ENCODE measurements at regions not wholly inside any gene's neighbourhood (a gene's known extent, or its start where the extent isn't known, plus 50 kb on each side); places are given as distances from the start of the nearest gene placed in this dataset.
"Not testable (repeated sequence)": the region's sequence is repeated elsewhere in the genome, so short reads cannot be mapped to it uniquely, and the experiment has no call there.

- Histone ChIP-seq H3K4me3 (replicated peaks; ENCODE audit: low read depth, low read length) (no peak overlapping the region), H3K36me3 (ENCODE audit: control insufficient read depth, insufficient read depth, low read length) (no peaks in the 10 kb centered on the region), H3K27me3 (replicated peaks; ENCODE audit: control insufficient read depth, insufficient read depth, low read length) (no peaks in the 10 kb centered on the region)
- DNase-seq (ENCODE audit: extremely low read depth, insufficient read length) = no peak
- TF ChIP-seq, protein P1, sequence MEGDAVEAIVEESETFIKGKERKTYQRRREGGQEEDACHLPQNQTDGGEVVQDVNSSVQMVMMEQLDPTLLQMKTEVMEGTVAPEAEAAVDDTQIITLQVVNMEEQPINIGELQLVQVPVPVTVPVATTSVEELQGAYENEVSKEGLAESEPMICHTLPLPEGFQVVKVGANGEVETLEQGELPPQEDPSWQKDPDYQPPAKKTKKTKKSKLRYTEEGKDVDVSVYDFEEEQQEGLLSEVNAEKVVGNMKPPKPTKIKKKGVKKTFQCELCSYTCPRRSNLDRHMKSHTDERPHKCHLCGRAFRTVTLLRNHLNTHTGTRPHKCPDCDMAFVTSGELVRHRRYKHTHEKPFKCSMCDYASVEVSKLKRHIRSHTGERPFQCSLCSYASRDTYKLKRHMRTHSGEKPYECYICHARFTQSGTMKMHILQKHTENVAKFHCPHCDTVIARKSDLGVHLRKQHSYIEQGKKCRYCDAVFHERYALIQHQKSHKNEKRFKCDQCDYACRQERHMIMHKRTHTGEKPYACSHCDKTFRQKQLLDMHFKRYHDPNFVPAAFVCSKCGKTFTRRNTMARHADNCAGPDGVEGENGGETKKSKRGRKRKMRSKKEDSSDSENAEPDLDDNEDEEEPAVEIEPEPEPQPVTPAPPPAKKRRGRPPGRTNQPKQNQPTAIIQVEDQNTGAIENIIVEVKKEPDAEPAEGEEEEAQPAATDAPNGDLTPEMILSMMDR (IDR thresholded peaks at IDR 0.05; ENCODE audit: insufficient read depth, low read length, poor library complexity, severe bottlenecking) = no peak
Observed at GRCh38 chr7:91491868-91492267, 227.6 kb downstream of the FZD1 start.

GRCh38 chr7:91492317-91492716, 228.1 kb downstream of the FZD1 start:
- no peaks in the 10 kb centered on the region for H3K27me3 ChIP-seq (replicated peaks; ENCODE audit: control insufficient read depth, insufficient read depth, low read length)
- no peak for DNase-seq (ENCODE audit: extremely low read depth, insufficient read length)
- no peaks in the 10 kb centered on the region for H3K36me3 ChIP-seq (ENCODE audit: control insufficient read depth, insufficient read depth, low read length)
- TF ChIP-seq, protein P1 (IDR thresholded peaks at IDR 0.05; ENCODE audit: insufficient read depth, low read length, poor library complexity, severe bottlenecking) = no peak
- no peak overlapping the region for H3K4me3 ChIP-seq (replicated peaks; ENCODE audit: low read depth, low read length)

DNA sequence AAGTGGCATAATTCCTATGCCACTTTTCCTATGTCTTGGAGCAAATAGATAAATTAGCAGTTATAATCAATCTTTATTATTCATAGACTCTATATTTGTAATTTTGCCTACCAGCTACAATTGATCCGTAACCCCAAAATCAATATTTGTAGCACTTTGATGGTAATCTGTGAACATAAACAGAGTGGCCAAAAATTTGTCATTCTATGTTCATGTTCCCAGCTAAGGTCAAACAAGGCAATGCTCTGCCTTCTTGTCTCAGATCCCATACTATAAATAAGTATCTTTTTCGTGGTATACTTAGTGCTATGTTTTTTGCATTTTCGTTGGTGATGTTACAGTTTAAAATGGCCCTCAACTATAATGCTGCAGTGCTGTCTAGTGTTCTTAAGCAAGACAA, 228.5 kb downstream of the FZD1 start:
- TF ChIP-seq, protein P1 (IDR thresholded peaks at IDR 0.05; ENCODE audit: insufficient read depth, low read length, poor library complexity, severe bottlenecking) = no peak
- DNase-seq (ENCODE audit: extremely low read depth, insufficient read length) = no peak
- Histone ChIP-seq H3K27me3 (replicated peaks; ENCODE audit: control insufficient read depth, insufficient read depth, low read length) (no peaks in the 10 kb centered on the region), H3K4me3 (replicated peaks; ENCODE audit: low read depth, low read length) (no peak overlapping the region), H3K36me3 (ENCODE audit: control insufficient read depth, insufficient read depth, low read length) (no peaks in the 10 kb centered on the region)

DNA sequence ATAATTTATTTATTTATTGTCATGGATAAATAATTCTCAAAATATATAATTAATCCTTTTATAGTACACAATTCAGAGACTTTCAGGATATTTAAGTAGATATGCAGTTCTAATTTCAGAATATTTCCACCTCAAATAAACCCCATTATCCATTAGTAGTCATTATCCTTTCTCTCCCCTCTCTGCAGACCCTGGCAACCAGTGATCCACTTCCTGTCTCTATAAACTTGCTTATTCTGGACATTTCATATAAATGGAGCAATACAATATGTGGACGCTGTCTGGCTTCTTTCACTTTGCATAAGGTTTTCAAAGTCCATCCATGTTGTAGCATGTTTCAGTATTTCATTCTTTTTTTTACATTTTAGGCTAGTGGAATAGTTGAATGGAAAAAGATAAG, 230.2 kb downstream of the FZD1 start:
- Histone ChIP-seq H3K4me3 (replicated peaks; ENCODE audit: low read depth, low read length) (no peak overlapping the region), H3K27me3 (replicated peaks; ENCODE audit: control insufficient read depth, insufficient read depth, low read length) (no peaks in the 10 kb centered on the region), H3K36me3 (ENCODE audit: control insufficient read depth, insufficient read depth, low read length) (no peaks in the 10 kb centered on the region)
- no peak for DNase-seq (ENCODE audit: extremely low read depth, insufficient read length)
- TF ChIP-seq, protein P1 (IDR thresholded peaks at IDR 0.05; ENCODE audit: insufficient read depth, low read length, poor library complexity, severe bottlenecking) = no peak

DNA sequence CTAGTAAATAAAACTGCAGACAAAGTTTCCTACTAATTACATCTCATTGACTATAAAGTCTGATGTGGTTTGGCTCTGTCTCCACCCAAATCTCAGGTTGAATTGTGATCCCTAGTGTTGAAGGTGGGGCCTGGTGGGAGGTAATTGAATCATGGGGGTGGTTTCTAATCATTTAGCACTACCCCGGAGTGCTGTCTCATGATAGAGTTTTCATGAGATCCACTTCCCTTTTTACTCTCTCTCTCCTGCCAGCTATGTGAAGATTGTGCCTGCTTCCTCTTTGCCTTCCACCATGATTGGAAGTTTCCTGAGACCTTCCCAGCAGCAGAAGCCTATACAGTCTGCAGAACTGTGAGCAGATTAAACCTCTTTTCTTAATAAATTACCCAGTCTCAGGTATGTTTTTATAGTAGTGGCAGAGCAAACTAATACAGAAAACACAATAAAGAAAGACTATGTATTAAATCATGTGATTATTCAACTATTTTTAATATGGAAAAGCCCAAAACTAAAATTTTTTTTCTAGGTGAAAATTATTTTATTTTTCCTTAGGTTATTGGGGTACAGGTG, 232.1 kb downstream of the FZD1 start:
- DNase-seq (ENCODE audit: extremely low read depth, insufficient read length) = no peak
- no peaks in the 10 kb centered on the region for H3K27me3 ChIP-seq (replicated peaks; ENCODE audit: control insufficient read depth, insufficient read depth, low read length)
- TF ChIP-seq, protein P1 (IDR thresholded peaks at IDR 0.05; ENCODE audit: insufficient read depth, low read length, poor library complexity, severe bottlenecking) = no peak
- no peaks in the 10 kb centered on the region for H3K36me3 ChIP-seq (ENCODE audit: control insufficient read depth, insufficient read depth, low read length)
- no peak overlapping the region for H3K4me3 ChIP-seq (replicated peaks; ENCODE audit: low read depth, low read length)

DNA sequence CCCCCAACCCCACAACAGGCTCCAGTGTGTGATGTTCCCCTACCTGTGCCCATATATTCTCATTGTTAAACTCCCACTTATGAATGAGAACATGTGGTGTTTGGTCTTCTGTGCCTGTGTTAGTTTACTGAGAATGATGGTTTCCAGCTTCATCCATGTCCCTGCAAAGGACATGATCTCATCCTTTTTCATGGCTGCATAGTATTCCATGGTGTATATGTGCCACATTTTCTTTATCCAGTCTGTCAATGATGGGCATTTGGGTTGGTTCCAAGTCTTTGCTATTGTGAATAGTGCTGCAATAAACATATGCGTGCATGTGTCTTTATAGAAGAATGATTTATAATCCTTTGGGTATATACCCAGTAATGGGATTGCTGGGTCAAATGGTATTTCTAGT, 233.0 kb downstream of the FZD1 start:
- not testable (repeated sequence) for DNase-seq (ENCODE audit: extremely low read depth, insufficient read length); H3K4me3 ChIP-seq (replicated peaks; ENCODE audit: low read depth, low read length); H3K27me3 ChIP-seq (replicated peaks; ENCODE audit: control insufficient read depth, insufficient read depth, low read length); H3K36me3 ChIP-seq (ENCODE audit: control insufficient read depth, insufficient read depth, low read length)
